HG03520 (cell line): ENCODE measurements at regions not wholly inside any gene's neighbourhood (a gene's known extent, or its start where the extent isn't known, plus 50 kb on each side); places are given as distances from the start of the nearest gene placed in this dataset.
"Not testable (repeated sequence)": the region's sequence is repeated elsewhere in the genome, so short reads cannot be mapped to it uniquely, and the experiment has no call there.

Source experiments
- ATAC-seq: cut with Tn5 transposase; IDR thresholded peaks from one replicate; pipeline ENCODE4 v1.9.1; 2021; ENCODE audit warnings: mild to moderate bottlenecking, moderate library complexity; ENCODE audit not compliant: unreplicated experiment

GRCh38 chr3:140863580-140864009 lies 78.0 kb upstream of the SLC25A36 start:
- ATAC-seq: no peak

DNA sequence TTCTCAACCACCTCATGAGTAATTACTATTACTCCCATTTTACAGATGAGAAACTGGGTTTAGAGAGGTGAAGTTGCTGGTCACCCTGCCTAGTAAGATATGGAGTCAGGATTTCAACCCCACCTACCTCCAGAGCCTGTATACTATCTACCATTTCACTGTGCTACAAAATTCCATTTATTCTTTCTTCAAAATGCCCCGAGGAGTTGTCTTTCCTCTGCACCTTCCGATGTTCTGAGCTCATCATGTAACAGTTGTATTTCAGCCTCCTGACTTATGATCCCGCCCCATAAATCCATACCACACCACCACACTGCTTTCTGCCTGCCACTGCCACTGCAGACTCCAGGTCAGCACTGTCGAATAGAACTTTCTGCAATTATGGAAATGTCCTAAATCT lies 71.3 kb upstream of the SLC25A36 start:
- ATAC-seq: no peak

- no peak for ATAC-seq
Measured at GRCh38 chr3:140871022-140871421, 70.6 kb upstream of the SLC25A36 start.

- not testable (repeated sequence) for ATAC-seq
Measured at GRCh38 chr3:140872165-140872564, 69.5 kb upstream of the SLC25A36 start.

DNA sequence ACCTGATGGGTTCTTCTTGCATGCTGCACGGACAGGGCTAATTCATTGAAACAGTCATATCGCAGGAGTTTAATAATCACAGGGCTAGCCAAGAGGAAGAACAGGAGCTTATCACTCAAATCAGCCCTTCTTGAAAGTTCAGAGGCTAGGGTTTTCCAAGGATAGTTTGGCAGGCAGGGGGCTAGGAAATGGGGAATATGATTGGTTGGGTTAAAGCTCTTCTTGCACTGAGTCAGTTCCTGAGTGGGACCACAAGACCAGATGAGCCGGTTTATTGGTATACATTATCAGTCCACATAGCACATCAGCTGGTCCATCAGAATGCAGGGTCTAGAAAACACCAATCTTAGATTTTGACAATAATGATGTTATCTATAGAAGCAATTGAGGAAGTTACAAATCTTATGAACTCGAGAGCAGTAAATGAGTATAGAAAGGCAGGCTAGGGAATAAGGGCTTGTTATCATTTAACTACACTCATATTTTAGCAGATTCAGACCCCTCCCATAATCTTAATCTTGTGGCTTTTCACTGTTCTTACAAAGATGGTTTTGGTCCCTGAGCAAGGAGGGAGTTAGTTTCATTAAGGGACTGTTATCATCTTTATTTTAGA lies 58.1 kb upstream of the SLC25A36 start:
- no peak for ATAC-seq

DNA sequence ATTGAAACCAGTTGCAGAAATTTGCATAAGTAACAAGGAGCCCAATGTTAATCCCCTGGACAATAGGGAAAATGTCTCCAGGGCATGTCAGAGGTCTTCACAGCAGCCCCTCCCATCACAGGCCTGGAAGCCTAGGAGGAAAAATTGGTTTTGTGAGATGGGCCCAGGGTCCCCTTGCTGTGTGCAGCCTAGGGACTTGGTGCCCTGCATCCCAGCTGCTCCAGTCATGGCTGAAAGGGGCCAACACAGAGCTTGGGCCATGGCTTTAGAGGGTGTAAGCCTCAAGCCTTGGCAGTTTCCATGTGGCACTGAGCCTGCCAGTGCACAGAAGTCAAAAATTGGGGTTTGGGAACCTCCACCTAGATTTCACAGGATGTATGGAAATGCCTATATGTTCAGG lies 55.9 kb upstream of the SLC25A36 start:
- ATAC-seq: not testable (repeated sequence)
